B cell (primary cell): ENCODE measurements at regions not wholly inside any gene's neighbourhood (a gene's known extent, or its start where the extent isn't known, plus 50 kb on each side); places are given as distances from the start of the nearest gene placed in this dataset.

Source experiments
- ATAC-seq: fragments of 200-7000 bp; cut with Tn5 transposase; one replicate; pipeline ENCODE4 v1.10.0; 2021; ENCODE audit warnings: low read depth, mild to moderate bottlenecking, moderate number of reproducible peaks, moderate library complexity
- CTCF ChIA-PET: fragments of 350-600 bp; sonication (Branson Sonifier 250); formaldehyde crosslinking; loops from one replicate; lab custom pipeline; 2021; ENCODE audit warnings: antibody characterized with exemption, inconsistent platforms; lab: Charles Lee
- POLR2A ChIA-PET: fragments of 350-600 bp; sonication (Branson Sonifier 250); formaldehyde crosslinking; loops from one replicate; lab custom pipeline; 2021; ENCODE audit warnings: antibody characterized with exemption; lab: Charles Lee
- DNase-seq: peaks from one replicate; pipeline ENCODE4 v3.0.0; 2013
- H2AFZ ChIP-seq: 2 replicates; pipeline ENCODE4 v1.6.1; 2012; ENCODE audit warnings: mild to moderate bottlenecking, low read depth, low read length; ENCODE audit not compliant: insufficient read depth, poor library complexity, severe bottlenecking
- H3K27ac ChIP-seq, 2 donors: 1 replicate in 1 of 2; 2 replicates in 1 of 2; pipeline ENCODE4 v1.5.1; 2012 to 2013; ENCODE audit warnings: low read length in 2 of 2, mild to moderate bottlenecking in 2 of 2, moderate library complexity in 1 of 2
- H3K27me3 ChIP-seq, 4 experiments: fragments of 200-600 bp in 1 of 4; sonication (generic) in 1 of 4; replicated peaks in 1 of 4; 1 replicate in 2 of 4; 2 replicates in 2 of 4; pipeline versions ENCODE4 v1.6.1 to v1.7.0; 2013 to 2016; ENCODE audit warnings: low read length in 3 of 4, mild to moderate bottlenecking in 2 of 4, mixed read lengths in 1 of 4, moderate library complexity in 1 of 4; ENCODE audit not compliant: insufficient read depth in 4 of 4, control insufficient read depth in 3 of 4; ENCODE audit errors: control extremely low read depth in 1 of 4
- H3K36me3 ChIP-seq, 2 experiments: replicated peaks in 1 of 2; 1 replicate in 1 of 2; 2 replicates in 1 of 2; pipeline versions ENCODE4 v1.6.1 to v1.7.1; 2013; ENCODE audit warnings: low read length in 1 of 2; ENCODE audit not compliant: insufficient read depth in 2 of 2, control insufficient read depth in 1 of 2; ENCODE audit errors: control extremely low read depth in 1 of 2, extremely low read depth in 1 of 2
- H3K4me1 ChIP-seq, 2 donors: fragments of 200-600 bp in 1 of 2; sonication (generic) in 1 of 2; 1 replicate in 1 of 2; 2 replicates in 1 of 2; pipeline versions ENCODE4 v1.5.1 to v1.6.1; 2013 to 2017; ENCODE audit warnings: low read length in 2 of 2; ENCODE audit not compliant: control insufficient read depth in 2 of 2, insufficient read depth in 2 of 2
- H3K4me2 ChIP-seq: replicated peaks from 2 replicates; pipeline ENCODE3; 2012; ENCODE audit warnings: mild to moderate bottlenecking, low read depth, low read length; ENCODE audit not compliant: poor library complexity, severe bottlenecking
- H3K4me3 ChIP-seq, 5 experiments: fragments of 200-600 bp in 1 of 5; sonication (generic) in 1 of 5; 1 replicate in 3 of 5; 2 replicates in 2 of 5; pipeline versions ENCODE4 v1.5.1 to v1.7.0; 2011 to 2016; ENCODE audit warnings: low read length in 4 of 5, mild to moderate bottlenecking in 4 of 5, low read depth in 2 of 5, control low read depth in 1 of 5, moderate library complexity in 1 of 5; ENCODE audit not compliant: insufficient read depth in 1 of 5; ENCODE audit errors: control extremely low read depth in 1 of 5, extremely low read depth in 1 of 5
- H3K79me2 ChIP-seq: fragments of 200-600 bp; sonication (generic); one replicate; pipeline ENCODE4 v1.6.0; 2016; ENCODE audit warnings: low read length; ENCODE audit not compliant: control insufficient read depth, insufficient read depth
- H3K9ac ChIP-seq: fragments of 200-600 bp; sonication (generic); 2 replicates; pipeline ENCODE4 v1.6.1; 2017; ENCODE audit warnings: mild to moderate bottlenecking, low read length, moderate library complexity
- H3K9me3 ChIP-seq, 3 donors: one replicate each; pipeline versions ENCODE4 v1.6.1 to v1.7.1; 2013; ENCODE audit warnings: low read length in 2 of 3; ENCODE audit not compliant: control insufficient read depth in 2 of 3, insufficient read depth in 1 of 3; ENCODE audit errors: control extremely low read depth in 1 of 3
- H4K20me1 ChIP-seq: 2 replicates; pipeline ENCODE4 v1.6.0; 2012; ENCODE audit warnings: mild to moderate bottlenecking, low read length; ENCODE audit not compliant: insufficient read depth, control insufficient read depth, poor library complexity, severe bottlenecking
- H3K27ac Mint-ChIP-seq: one replicate; pipeline ENCODE4 v1.8.0; 2021; ENCODE audit warnings: mixed read lengths
- H3K27me3 Mint-ChIP-seq: one replicate; pipeline ENCODE4 v1.8.0; 2021; ENCODE audit warnings: mixed read lengths
- H3K4me1 Mint-ChIP-seq: one replicate; pipeline ENCODE4 v1.8.0; 2021; ENCODE audit warnings: mixed read lengths
- H3K4me3 Mint-ChIP-seq: one replicate; pipeline ENCODE4 v1.8.0; 2021; ENCODE audit warnings: mixed read lengths
- H3K9me3 Mint-ChIP-seq: one replicate; pipeline ENCODE4 v1.8.0; 2022; ENCODE audit warnings: mixed read lengths; ENCODE audit not compliant: insufficient read depth
- EZH2 ChIP-seq: IDR thresholded peaks from 2 replicates; pipeline ENCODE4 v1.6.1; 2012; ENCODE audit warnings: borderline replicate concordance, low read depth, mild to moderate bottlenecking, moderate library complexity, low read length; ENCODE audit not compliant: insufficient read depth, poor library complexity, severe bottlenecking
- WGBS: methylation state at CpG from one replicate; pipeline ENCODE4 v1.1.5; 2013; ENCODE audit warnings: missing lambda C conversion rate; ENCODE audit not compliant: insufficient coverage; 5-methylcytosine and 5-hydroxymethylcytosine counted together
- intact Hi-C: fragments of 100-400 bp; cut with micrococcal nuclease; formaldehyde crosslinking; loops from one replicate; pipeline ENCODE4 v1.10.0; 2022
- TF ChIP-seq, protein P1 (sequence below): fragments of 200-600 bp; IDR thresholded peaks from one replicate; pipeline ENCODE4 v1.8.0; 2022; ENCODE audit warnings: antibody characterized with exemption, mild to moderate bottlenecking

DNA sequence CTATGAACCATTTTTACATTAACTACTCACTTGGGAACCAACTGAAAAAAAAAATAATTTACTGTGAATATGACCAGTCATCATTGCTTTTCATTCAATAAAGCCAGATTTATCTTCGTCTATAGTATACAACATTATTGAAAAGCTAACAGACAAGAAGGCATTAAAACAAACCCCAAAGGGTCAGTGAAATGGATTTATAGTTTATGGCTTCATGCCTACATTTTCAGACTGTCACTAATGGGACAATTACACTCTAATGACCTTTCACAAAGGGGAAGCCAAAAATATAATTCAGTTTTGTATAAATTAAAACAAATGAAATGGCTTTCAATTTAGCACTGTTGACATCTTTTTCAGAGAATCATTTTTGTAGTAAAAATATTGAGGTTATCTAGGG, 169.1 kb downstream of the DSEL start:
- ATAC-seq: no peak
- H3K79me2 ChIP-seq: no peaks in the 10 kb centered on the region
- no peaks in the 10 kb centered on the region for H3K9me3 ChIP-seq
- no peak for DNase-seq
- Mint-ChIP-seq H3K27ac (no peak overlapping the region), H3K9me3 (no peaks in the 10 kb centered on the region), H3K4me3 (no peak overlapping the region), H3K27me3 (no peaks in the 10 kb centered on the region), H3K4me1 (no peaks in the 10 kb centered on the region)
- no CpG with 5 or more reads among the region's 1 CpG for WGBS
- ChIA-PET POLR2A (no interaction called here), CTCF (no interaction called here)
- intact Hi-C loops: no loop called here
- H3K4me2 ChIP-seq: no peak overlapping the region
- no peak overlapping the region for H3K9ac ChIP-seq
- TF ChIP-seq, protein P1, sequence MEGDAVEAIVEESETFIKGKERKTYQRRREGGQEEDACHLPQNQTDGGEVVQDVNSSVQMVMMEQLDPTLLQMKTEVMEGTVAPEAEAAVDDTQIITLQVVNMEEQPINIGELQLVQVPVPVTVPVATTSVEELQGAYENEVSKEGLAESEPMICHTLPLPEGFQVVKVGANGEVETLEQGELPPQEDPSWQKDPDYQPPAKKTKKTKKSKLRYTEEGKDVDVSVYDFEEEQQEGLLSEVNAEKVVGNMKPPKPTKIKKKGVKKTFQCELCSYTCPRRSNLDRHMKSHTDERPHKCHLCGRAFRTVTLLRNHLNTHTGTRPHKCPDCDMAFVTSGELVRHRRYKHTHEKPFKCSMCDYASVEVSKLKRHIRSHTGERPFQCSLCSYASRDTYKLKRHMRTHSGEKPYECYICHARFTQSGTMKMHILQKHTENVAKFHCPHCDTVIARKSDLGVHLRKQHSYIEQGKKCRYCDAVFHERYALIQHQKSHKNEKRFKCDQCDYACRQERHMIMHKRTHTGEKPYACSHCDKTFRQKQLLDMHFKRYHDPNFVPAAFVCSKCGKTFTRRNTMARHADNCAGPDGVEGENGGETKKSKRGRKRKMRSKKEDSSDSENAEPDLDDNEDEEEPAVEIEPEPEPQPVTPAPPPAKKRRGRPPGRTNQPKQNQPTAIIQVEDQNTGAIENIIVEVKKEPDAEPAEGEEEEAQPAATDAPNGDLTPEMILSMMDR: no peak
- no peak for TF ChIP-seq EZH2
- no peaks in the 10 kb centered on the region for H4K20me1 ChIP-seq
- H3K27ac ChIP-seq: no peak overlapping the region
- no peaks in the 10 kb centered on the region for H3K27me3 ChIP-seq
- no peak overlapping the region for H2AFZ ChIP-seq
- H3K4me3 ChIP-seq: no peak overlapping the region
- no peaks in the 10 kb centered on the region for H3K4me1 ChIP-seq
- H3K36me3 ChIP-seq: no peaks in the 10 kb centered on the region

DNA sequence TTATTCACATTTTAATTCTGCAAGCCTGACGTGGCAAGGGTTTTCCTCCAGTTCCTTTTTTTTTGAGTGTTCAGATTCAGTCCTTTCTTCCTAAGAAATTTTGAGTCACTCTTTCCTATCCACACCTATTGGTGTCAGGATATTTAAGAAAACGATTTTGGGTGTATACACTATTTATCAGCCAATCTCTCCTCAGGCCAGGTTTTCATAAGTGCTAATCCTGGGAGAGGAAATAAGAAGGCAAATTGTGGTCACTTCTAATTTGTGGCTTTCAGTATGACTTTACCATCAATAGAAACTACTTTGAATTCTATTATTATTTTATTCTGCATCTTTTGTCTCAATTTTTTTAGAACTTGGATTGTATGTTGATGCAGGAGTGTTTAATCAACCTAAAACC, 174.4 kb downstream of the DSEL start:
- TF ChIP-seq EZH2: no peak
- TF ChIP-seq, protein P1: no peak
- Histone ChIP-seq H3K79me2 (no peaks in the 10 kb centered on the region), H2AFZ (peak overlapping the region; percentile 16), H3K4me2 (no peak overlapping the region), H4K20me1 (no peaks in the 10 kb centered on the region), H3K4me3 (no peak overlapping the region), H3K27me3 (no peaks in the 10 kb centered on the region), H3K9ac (no peak overlapping the region), H3K27ac (no peak overlapping the region), H3K36me3 (no peaks in the 10 kb centered on the region), H3K9me3 (peaks cover 2 to 4% (median 3%) of the 10 kb centered on the region in 3 donors), H3K4me1 (no peaks in the 10 kb centered on the region)
- Mint-ChIP-seq H3K9me3 (peaks cover 2% of the 10 kb centered on the region), H3K27me3 (no peaks in the 10 kb centered on the region), H3K4me3 (no peak overlapping the region), H3K27ac (no peak overlapping the region), H3K4me1 (no peaks in the 10 kb centered on the region)
- intact Hi-C loops: no loop called here
- POLR2A ChIA-PET: no interaction called here
- no peak for ATAC-seq
- no peak for DNase-seq
- CTCF ChIA-PET: no interaction called here
- WGBS: 20% methylated on average over 1 of the region's 2 CpGs
